Testis (tissue), 2 donors: ENCODE measurements at regions not wholly inside any gene's neighbourhood (a gene's known extent, or its start where the extent isn't known, plus 50 kb on each side); places are given as distances from the start of the nearest gene placed in this dataset.

ENCODE experiments used
- DNase-seq: peaks from one replicate; pipeline ENCODE4 v3.0.0-alpha.2; 2019
- H3K27ac ChIP-seq, 2 donors: fragments of 200-600 bp; sonication (generic); one replicate each; pipeline ENCODE4 v1.5.1; 2019
- H3K27me3 ChIP-seq: fragments of 200-600 bp; sonication (generic); one replicate; pipeline ENCODE4 v1.5.1; 2019
- H3K36me3 ChIP-seq: fragments of 200-600 bp; sonication (generic); one replicate; pipeline ENCODE4 v1.5.1; 2017; ENCODE audit warnings: low read depth; ENCODE audit errors: missing control alignments
- H3K4me1 ChIP-seq: fragments of 200-600 bp; sonication (generic); one replicate; pipeline ENCODE4 v1.5.1; 2019
- H3K4me3 ChIP-seq, 2 donors: fragments of 200-600 bp; sonication (generic); one replicate each; pipeline ENCODE4 v1.5.1; 2017 to 2019
- H3K9me3 ChIP-seq: fragments of 200-600 bp; sonication (generic); one replicate; pipeline ENCODE4 v1.5.1; 2017
- CTCF ChIP-seq, 3 experiments: fragments of 450-650 bp in 2 of 3; fragments of 200-600 bp in 1 of 3; sonication (generic) in 1 of 3; IDR thresholded peaks; one replicate each; pipeline ENCODE4 v1.5.1; 2016 to 2019; ENCODE audit warnings: antibody characterized with exemption in 3 of 3, mild to moderate bottlenecking in 2 of 3, moderate library complexity in 1 of 3
- POLR2A ChIP-seq: fragments of 450-650 bp; IDR thresholded peaks from one replicate; pipeline ENCODE4 v1.6.1; 2017; ENCODE audit warnings: antibody characterized with exemption, mild to moderate bottlenecking, moderate library complexity
- WGBS, 2 donors: methylation state at CpG; one replicate each; pipeline ENCODE4 v1.1.5; 2018; 5-methylcytosine and 5-hydroxymethylcytosine counted together
- intact Hi-C: fragments of 100-400 bp; cut with DNase I; formaldehyde crosslinking; loops from one replicate; pipeline ENCODE4 v1.15.1; 2023; ENCODE audit warnings: low total_unique reads

- no peak for TF ChIP-seq CTCF (IDR thresholded peaks at IDR 0.05)
- no peak for TF ChIP-seq POLR2A
- no peak overlapping the region for H3K27ac ChIP-seq
- no peaks in the 10 kb centered on the region for H3K36me3 ChIP-seq
- WGBS, 2 donors, result 58 to 70% methylated on average over 2 of the region's 2 CpGs
- H3K4me1 ChIP-seq, result no peaks in the 10 kb centered on the region
- H3K4me3 ChIP-seq, result no peak overlapping the region
- H3K9me3 ChIP-seq, result no peaks in the 10 kb centered on the region
- no peaks in the 10 kb centered on the region for H3K27me3 ChIP-seq
- intact Hi-C loops, result no loop called here
- no peak for DNase-seq
Observed at GRCh38 chrY:8326944-8327343, 1010.3 kb upstream of the TSPY4 start.

DNA sequence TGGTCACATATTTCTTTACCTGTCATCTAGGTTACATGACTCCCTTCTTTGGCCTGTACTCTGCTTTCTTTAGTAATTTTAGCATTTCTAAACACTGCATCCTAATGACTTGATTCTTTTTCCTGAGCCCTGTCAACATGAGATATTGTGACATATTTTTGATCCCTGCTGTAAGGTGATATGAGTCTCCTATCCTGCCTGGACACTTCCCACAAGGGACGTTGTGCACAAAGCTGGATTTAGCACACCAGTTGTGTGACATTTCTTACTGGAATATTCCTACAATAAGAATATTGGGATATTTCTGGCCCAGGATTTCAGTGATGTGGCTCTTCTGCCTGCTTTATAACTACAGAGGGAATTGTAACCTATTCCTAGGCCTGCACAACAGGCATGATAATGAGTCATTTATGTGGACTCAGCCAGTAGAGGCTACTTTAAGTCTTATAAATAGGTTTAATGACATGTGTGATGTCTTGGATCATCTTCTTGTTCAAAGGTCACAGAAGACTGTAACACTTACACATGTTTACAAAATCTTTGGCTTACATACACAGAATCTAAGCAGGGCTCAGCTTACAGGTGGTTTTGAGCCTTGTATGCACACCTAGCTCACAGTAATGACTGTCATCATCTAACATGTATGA is 1009.4 kb upstream of the TSPY4 start:
- DNase-seq, result no peak
- Histone ChIP-seq H3K27me3 (no peaks in the 10 kb centered on the region), H3K4me1 (no peaks in the 10 kb centered on the region), H3K27ac (no peak overlapping the region), H3K9me3 (no peaks in the 10 kb centered on the region), H3K36me3 (no peaks in the 10 kb centered on the region), H3K4me3 (no peak overlapping the region)
- intact Hi-C loops, result no loop called here
- TF ChIP-seq CTCF (IDR thresholded peaks at IDR 0.05) (no peak), POLR2A (no peak)
- 69 to 80% methylated on average over 1 of the region's 1 CpG for WGBS, 2 donors

- no peaks in the 10 kb centered on the region for H3K27me3 ChIP-seq
- no peak overlapping the region for H3K27ac ChIP-seq
- no peak for DNase-seq
- no peaks in the 10 kb centered on the region for H3K36me3 ChIP-seq
- no peak for TF ChIP-seq CTCF (IDR thresholded peaks at IDR 0.05)
- TF ChIP-seq POLR2A, result no peak
- intact Hi-C loops, result no loop called here
- 65 to 76% methylated on average over 2 of the region's 2 CpGs for WGBS, 2 donors
- H3K4me1 ChIP-seq, result no peaks in the 10 kb centered on the region
- no peaks in the 10 kb centered on the region for H3K9me3 ChIP-seq
- no peak overlapping the region for H3K4me3 ChIP-seq
Observed at GRCh38 chrY:8329431-8329830, 1007.8 kb upstream of the TSPY4 start.

DNA sequence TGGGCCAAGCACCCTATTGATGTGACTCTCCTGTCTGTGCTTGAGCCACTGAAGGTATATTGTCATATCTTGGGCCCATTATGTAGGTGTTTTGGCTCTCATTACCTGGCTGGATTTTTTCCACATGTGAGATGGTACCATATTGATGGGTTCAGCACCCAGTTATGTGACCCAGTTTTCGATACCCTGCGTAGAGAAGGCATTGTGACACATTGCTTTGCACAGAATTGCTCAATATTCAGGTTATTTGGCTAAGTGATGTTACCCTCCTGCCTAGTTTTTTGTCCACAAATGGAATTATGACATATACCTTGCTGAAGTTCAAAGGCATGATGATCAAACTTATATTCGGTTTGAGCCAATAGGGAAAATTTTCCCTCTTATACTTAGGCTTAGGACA is 1007.3 kb upstream of the TSPY4 start:
- WGBS, 2 donors, result 66 to 88% methylated on average over 3 of the region's 3 CpGs
- intact Hi-C loops, result no loop called here
- DNase-seq, result no peak
- Histone ChIP-seq H3K27ac (no peak overlapping the region), H3K4me1 (no peaks in the 10 kb centered on the region), H3K36me3 (no peaks in the 10 kb centered on the region), H3K9me3 (no peaks in the 10 kb centered on the region), H3K27me3 (no peaks in the 10 kb centered on the region), H3K4me3 (no peak overlapping the region)
- TF ChIP-seq POLR2A (no peak), CTCF (IDR thresholded peaks at IDR 0.05) (no peak)

- Histone ChIP-seq H3K9me3 (no peaks in the 10 kb centered on the region), H3K36me3 (no peaks in the 10 kb centered on the region), H3K4me3 (no peak overlapping the region), H3K27me3 (no peaks in the 10 kb centered on the region), H3K27ac (no peak overlapping the region), H3K4me1 (no peaks in the 10 kb centered on the region)
- intact Hi-C loops, result no loop called here
- TF ChIP-seq POLR2A (no peak), CTCF (IDR thresholded peaks at IDR 0.05) (no peak)
- 73 to 84% methylated on average over 3 of the region's 3 CpGs for WGBS, 2 donors
- no peak for DNase-seq
Observed at GRCh38 chrY:8333328-8333727, 1003.9 kb upstream of the TSPY4 start.
